Sigmoid colon (tissue), 6 donors: ENCODE measurements at regions not wholly inside any gene's neighbourhood (a gene's known extent, or its start where the extent isn't known, plus 50 kb on each side); places are given as distances from the start of the nearest gene placed in this dataset.

ENCODE experiments used
- DNase-seq: peaks from one replicate; pipeline ENCODE4 v3.0.0-alpha.2; 2019
- H3K27ac ChIP-seq, 4 donors: fragments of 200-600 bp; sonication (generic); one replicate each; pipeline ENCODE4 v1.5.1; 2016 to 2019; ENCODE audit warnings: mild to moderate bottlenecking in 1 of 4
- H3K27me3 ChIP-seq, 3 donors: fragments of 200-600 bp; sonication (generic); one replicate each; pipeline ENCODE4 v1.5.1; 2019; ENCODE audit warnings: mild to moderate bottlenecking in 1 of 3
- H3K36me3 ChIP-seq, 4 donors: fragments of 200-600 bp; sonication (generic); one replicate each; pipeline ENCODE4 v1.5.1; 2016 to 2019
- H3K4me1 ChIP-seq, 4 donors: fragments of 200-600 bp; sonication (generic); one replicate each; pipeline ENCODE4 v1.5.1; 2017 to 2019
- H3K4me3 ChIP-seq, 4 donors: fragments of 200-600 bp; sonication (generic); one replicate each; pipeline ENCODE4 v1.5.1; 2017 to 2019; ENCODE audit warnings: mild to moderate bottlenecking in 2 of 4, moderate library complexity in 1 of 4
- H3K9me3 ChIP-seq, 4 donors: fragments of 200-600 bp in 3 of 4; sonication (generic) in 3 of 4; one replicate each; pipeline versions ENCODE4 v1.5.1 to v1.6.1; 2013 to 2019
- EP300 ChIP-seq, 4 donors: sonication (generic); formaldehyde crosslinking; IDR thresholded peaks; one replicate each; pipeline ENCODE4 v1.6.1; 2017; ENCODE audit warnings: antibody characterized with exemption in 4 of 4
- POLR2A ChIP-seq, 2 donors: fragments of 450-650 bp; IDR thresholded peaks; one replicate each; pipeline ENCODE4 v1.6.1; 2016; ENCODE audit warnings: antibody characterized with exemption in 2 of 2, mild to moderate bottlenecking in 2 of 2, moderate library complexity in 2 of 2
- POLR2AphosphoS5 ChIP-seq, 4 donors: sonication (generic); formaldehyde crosslinking; IDR thresholded peaks; one replicate each; pipeline ENCODE4 v1.6.1; 2017; ENCODE audit warnings: antibody characterized with exemption in 4 of 4
- whole genome bisulfite sequencing, 2 donors: extraction: QIAGEN DNeasy Blood & Tissue Kit; methylation state at CpG; one replicate each; pipeline ENCODE4 v1.1.7; 2013; 5-methylcytosine and 5-hydroxymethylcytosine counted together
- intact Hi-C: fragments of 100-400 bp; cut with DNase I; formaldehyde crosslinking; loops from one replicate; pipeline ENCODE4 v1.15.1; 2023
- TF ChIP-seq, protein P1 (sequence below), 4 experiments: fragments of 450-650 bp in 3 of 4; fragments of 200-600 bp in 1 of 4; IDR thresholded peaks; one replicate each; pipeline ENCODE4 v1.5.1; 2016 to 2019; ENCODE audit warnings: antibody characterized with exemption in 4 of 4, mild to moderate bottlenecking in 3 of 4, moderate library complexity in 2 of 4
- donor health status: healthy with polysubstance abuse.
- donor health status: healthy.

DNA sequence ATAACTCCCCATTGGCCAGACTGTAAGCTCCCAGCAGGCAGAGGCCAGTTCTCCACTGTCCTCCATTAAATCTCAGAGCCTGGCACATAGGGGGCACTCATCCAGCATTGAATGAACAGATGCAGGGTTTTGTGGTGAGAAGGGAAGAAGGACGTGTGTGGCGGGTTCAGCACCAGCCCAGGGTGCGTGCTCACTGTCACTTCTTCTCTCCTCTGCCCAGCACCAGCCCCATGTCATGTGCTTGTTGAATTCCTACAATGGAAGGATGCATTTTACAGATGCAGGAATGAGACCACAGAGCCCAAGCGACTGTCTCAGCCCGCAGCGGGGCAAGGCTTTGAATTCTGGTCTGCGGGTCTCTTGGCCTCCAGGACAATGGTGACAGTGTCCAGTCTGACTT, 149.9 kb downstream of the CEBPB start:
- TF ChIP-seq POLR2A (IDR thresholded peaks at IDR 0.05) (no peak), POLR2AphosphoS5 (IDR thresholded peaks at IDR 0.05) (no peak), EP300 (IDR thresholded peaks at IDR 0.05) (no peak)
- TF ChIP-seq, protein P1, sequence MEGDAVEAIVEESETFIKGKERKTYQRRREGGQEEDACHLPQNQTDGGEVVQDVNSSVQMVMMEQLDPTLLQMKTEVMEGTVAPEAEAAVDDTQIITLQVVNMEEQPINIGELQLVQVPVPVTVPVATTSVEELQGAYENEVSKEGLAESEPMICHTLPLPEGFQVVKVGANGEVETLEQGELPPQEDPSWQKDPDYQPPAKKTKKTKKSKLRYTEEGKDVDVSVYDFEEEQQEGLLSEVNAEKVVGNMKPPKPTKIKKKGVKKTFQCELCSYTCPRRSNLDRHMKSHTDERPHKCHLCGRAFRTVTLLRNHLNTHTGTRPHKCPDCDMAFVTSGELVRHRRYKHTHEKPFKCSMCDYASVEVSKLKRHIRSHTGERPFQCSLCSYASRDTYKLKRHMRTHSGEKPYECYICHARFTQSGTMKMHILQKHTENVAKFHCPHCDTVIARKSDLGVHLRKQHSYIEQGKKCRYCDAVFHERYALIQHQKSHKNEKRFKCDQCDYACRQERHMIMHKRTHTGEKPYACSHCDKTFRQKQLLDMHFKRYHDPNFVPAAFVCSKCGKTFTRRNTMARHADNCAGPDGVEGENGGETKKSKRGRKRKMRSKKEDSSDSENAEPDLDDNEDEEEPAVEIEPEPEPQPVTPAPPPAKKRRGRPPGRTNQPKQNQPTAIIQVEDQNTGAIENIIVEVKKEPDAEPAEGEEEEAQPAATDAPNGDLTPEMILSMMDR (IDR thresholded peaks at IDR 0.05), result no peak
- no peak overlapping the region for H3K27ac ChIP-seq

DNA sequence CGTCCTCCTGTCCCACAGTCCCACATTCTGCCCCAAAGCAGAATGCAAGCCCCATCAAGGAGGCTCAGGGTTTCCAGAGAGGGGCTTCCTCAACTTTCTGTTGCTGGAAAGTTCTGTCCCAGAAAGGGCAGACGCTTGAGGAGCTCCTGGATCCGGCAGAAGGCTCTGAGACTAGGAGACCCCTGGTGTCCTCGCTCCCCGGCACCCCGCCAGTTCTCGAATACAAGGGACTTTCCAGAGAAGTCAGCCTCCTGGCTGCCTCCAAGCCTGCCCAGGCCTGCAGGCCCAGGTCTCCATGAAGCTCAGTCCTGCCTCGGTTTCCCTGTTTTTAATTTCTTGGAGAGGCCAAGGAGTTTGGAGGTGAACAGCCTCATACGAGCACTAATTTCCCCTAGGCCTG, 150.4 kb downstream of the CEBPB start:
- intact Hi-C loops, result no loop called here
- H3K27me3 ChIP-seq, result no peaks in the 10 kb centered on the region
- WGBS, 2 donors, result 92 to 93% methylated on average over 9 of the region's 9 CpGs
- no peaks in the 10 kb centered on the region for H3K9me3 ChIP-seq
- TF ChIP-seq POLR2AphosphoS5 (IDR thresholded peaks at IDR 0.05) (no peak), POLR2A (IDR thresholded peaks at IDR 0.05) (no peak), EP300 (IDR thresholded peaks at IDR 0.05) (no peak)
- TF ChIP-seq, protein P1 (IDR thresholded peaks at IDR 0.05), result no peak
- H3K36me3 ChIP-seq, result no peaks in the 10 kb centered on the region
- H3K27ac ChIP-seq, result no peak overlapping the region
- H3K4me1 ChIP-seq, result peaks cover 0 to 16% (median 7%) of the 10 kb centered on the region in 4 donors
- DNase-seq, result no peak
- no peak overlapping the region for H3K4me3 ChIP-seq

More for the DNA sequence above, 149.9 kb downstream of the CEBPB start:
- WGBS, 2 donors, result 92 to 95% methylated on average over 7 of the region's 7 CpGs
- Histone ChIP-seq H3K36me3 (no peaks in the 10 kb centered on the region), H3K4me1 (peaks cover 0 to 11% (median 2%) of the 10 kb centered on the region in 4 donors), H3K27me3 (no peaks in the 10 kb centered on the region), H3K4me3 (no peak overlapping the region), H3K9me3 (no peaks in the 10 kb centered on the region)
- intact Hi-C loops, result no loop called here
- DNase-seq, result peak; percentile 53

DNA sequence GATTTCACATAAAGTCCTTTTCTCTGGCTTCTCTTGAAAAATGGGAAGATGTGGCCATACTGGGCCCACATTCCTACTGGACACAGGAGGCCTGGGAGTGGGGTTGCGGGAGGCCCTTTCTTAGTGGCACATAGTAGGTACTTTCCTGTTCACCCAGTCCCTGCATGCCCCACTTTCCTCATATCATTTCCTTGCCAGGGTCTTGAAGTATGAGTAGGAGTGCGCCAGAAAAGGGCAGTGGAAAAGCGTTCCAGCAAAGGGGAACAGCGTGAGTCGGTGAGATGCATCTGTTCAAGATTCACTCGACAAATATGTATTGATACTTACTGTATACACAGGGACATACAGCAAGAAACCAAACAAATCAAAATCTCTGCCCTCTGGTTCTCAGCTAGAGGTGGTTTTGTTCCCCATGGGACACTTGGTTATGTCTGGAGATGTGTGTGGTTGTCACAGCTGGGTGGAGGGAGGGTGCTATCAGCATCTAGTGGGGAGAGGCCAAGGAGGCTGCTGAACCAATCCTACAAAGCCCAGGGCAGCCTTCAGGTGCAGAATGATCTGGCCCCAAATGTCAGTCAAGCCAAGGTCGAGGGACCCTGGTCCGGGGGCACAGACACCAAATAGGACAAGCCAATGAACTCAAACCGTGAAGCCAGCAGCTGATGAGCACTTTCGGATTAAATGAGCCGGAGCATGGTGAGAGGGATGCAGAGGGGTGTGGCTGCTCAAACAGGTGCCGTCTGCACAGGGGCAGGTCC, 151.4 kb downstream of the CEBPB start:
- TF ChIP-seq POLR2AphosphoS5 (IDR thresholded peaks at IDR 0.05) (no peak), POLR2A (IDR thresholded peaks at IDR 0.05) (no peak), EP300 (IDR thresholded peaks at IDR 0.05) (no peak)
- TF ChIP-seq, protein P1 (IDR thresholded peaks at IDR 0.05), result no peak
- H3K27me3 ChIP-seq, result no peaks in the 10 kb centered on the region
- DNase-seq, result no peak
- H3K9me3 ChIP-seq, result no peaks in the 10 kb centered on the region
- no peak overlapping the region for H3K4me3 ChIP-seq
- WGBS, 2 donors, result 63 to 86% methylated on average over 12 of the region's 12 CpGs
- H3K36me3 ChIP-seq, result no peaks in the 10 kb centered on the region
- intact Hi-C loops, result no loop called here
- no peak overlapping the region for H3K27ac ChIP-seq
- peaks cover 0 to 26% (median 16%) of the 10 kb centered on the region in 4 donors for H3K4me1 ChIP-seq

DNA sequence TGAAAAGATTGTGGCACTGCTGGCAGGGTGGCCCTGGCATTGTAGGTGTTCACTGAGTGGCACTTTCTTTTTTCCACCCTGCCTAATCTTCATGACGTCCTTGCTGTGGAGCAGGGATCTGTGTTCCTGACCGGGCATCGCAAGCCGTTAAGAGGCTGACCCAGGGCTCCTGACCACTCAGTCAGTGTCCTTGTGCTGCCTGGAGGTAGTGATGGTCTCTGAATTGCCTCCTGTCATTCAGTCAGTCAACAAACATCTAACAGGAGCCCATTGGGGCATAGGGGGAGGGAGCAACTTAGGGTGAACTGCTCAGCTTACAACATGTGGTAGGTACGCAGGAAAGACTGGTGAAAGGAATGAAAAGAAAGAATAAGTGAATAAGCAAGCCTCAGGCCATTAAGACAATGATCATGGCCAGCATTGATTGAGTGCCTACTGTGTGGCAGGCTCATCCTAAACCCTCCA, 152.0 kb downstream of the CEBPB start:
- H3K27me3 ChIP-seq, result no peaks in the 10 kb centered on the region
- TF ChIP-seq POLR2AphosphoS5 (IDR thresholded peaks at IDR 0.05), result no peak
- TF ChIP-seq EP300 (IDR thresholded peaks at IDR 0.05), result no peak
- TF ChIP-seq, protein P1 (IDR thresholded peaks at IDR 0.05), result no peak
- TF ChIP-seq POLR2A (IDR thresholded peaks at IDR 0.05), result no peak
- WGBS, 2 donors, result 62 to 89% methylated on average over 5 of the region's 5 CpGs
- no peaks in the 10 kb centered on the region for H3K36me3 ChIP-seq
- intact Hi-C loops, result no loop called here
- H3K9me3 ChIP-seq, result no peaks in the 10 kb centered on the region
- no peak overlapping the region for H3K27ac ChIP-seq
- no peak overlapping the region for H3K4me3 ChIP-seq
- H3K4me1 ChIP-seq, result peaks cover 0 to 27% (median 16%) of the 10 kb centered on the region in 4 donors
- DNase-seq, result peak; percentile 46
